HG03571 (cell line): ENCODE measurements at regions not wholly inside any gene's neighbourhood (a gene's known extent, or its start where the extent isn't known, plus 50 kb on each side); places are given as distances from the start of the nearest gene placed in this dataset.
"Not testable (repeated sequence)": the region's sequence is repeated elsewhere in the genome, so short reads cannot be mapped to it uniquely, and the experiment has no call there.

Experiments used
- ATAC-seq: cut with Tn5 transposase; IDR thresholded peaks from one replicate; pipeline ENCODE4 v1.9.1; 2021; ENCODE audit not compliant: unreplicated experiment

- ATAC-seq: no peak
Measured at GRCh38 chr13:104671901-104672300, 1605.7 kb upstream of the SLC10A2 start.

GRCh38 chr13:104657196-104657595 is 1591.0 kb upstream of the SLC10A2 start:
- no peak for ATAC-seq

- ATAC-seq: no peak
Measured at GRCh38 chr13:104650431-104650830, 1584.2 kb upstream of the SLC10A2 start.

GRCh38 chr13:104648291-104648690 is 1582.1 kb upstream of the SLC10A2 start:
- ATAC-seq: no peak

- no peak for ATAC-seq
Measured at GRCh38 chr13:104645786-104646185, 1579.6 kb upstream of the SLC10A2 start.

- ATAC-seq: no peak
Measured at GRCh38 chr13:104641309-104641708, 1575.1 kb upstream of the SLC10A2 start.

- no peak for ATAC-seq
Measured at GRCh38 chr13:104635879-104636278, 1569.7 kb upstream of the SLC10A2 start.

- no peak for ATAC-seq
Measured at GRCh38 chr13:104634016-104634415, 1567.8 kb upstream of the SLC10A2 start.

GRCh38 chr13:104632736-104633135 is 1566.5 kb upstream of the SLC10A2 start:
- no peak for ATAC-seq

- ATAC-seq: no peak
Measured at GRCh38 chr13:104625201-104625600, 1559.0 kb upstream of the SLC10A2 start.

- no peak for ATAC-seq
Measured at GRCh38 chr13:104616990-104617389, 1550.8 kb upstream of the SLC10A2 start.

- no peak for ATAC-seq
Measured at GRCh38 chr13:104614361-104615145, 1548.3 kb upstream of the SLC10A2 start.

- ATAC-seq: no peak
Measured at GRCh38 chr13:104608331-104608730, 1542.1 kb upstream of the SLC10A2 start.

- not testable (repeated sequence) for ATAC-seq
Measured at GRCh38 chr13:104605435-104605834, 1539.2 kb upstream of the SLC10A2 start.

GRCh38 chr13:104597546-104598180 is 1531.4 kb upstream of the SLC10A2 start:
- no peak for ATAC-seq

GRCh38 chr13:104595511-104595910 is 1529.3 kb upstream of the SLC10A2 start:
- no peak for ATAC-seq

- no peak for ATAC-seq
Measured at GRCh38 chr13:104594806-104595205, 1528.6 kb upstream of the SLC10A2 start.

GRCh38 chr13:104593693-104594092 is 1527.5 kb upstream of the SLC10A2 start:
- no peak for ATAC-seq

GRCh38 chr13:104593251-104593576 is 1527.0 kb upstream of the SLC10A2 start:
- ATAC-seq: no peak

- no peak for ATAC-seq
Measured at GRCh38 chr13:104592545-104593250, 1526.5 kb upstream of the SLC10A2 start.

GRCh38 chr13:104592127-104592526 is 1525.9 kb upstream of the SLC10A2 start:
- no peak for ATAC-seq
